ENCODE measurements at regions not wholly inside any gene's neighbourhood (a gene's known extent, or its start where the extent isn't known, plus 50 kb on each side); places are given as distances from the start of the nearest gene placed in this dataset.

DNA sequence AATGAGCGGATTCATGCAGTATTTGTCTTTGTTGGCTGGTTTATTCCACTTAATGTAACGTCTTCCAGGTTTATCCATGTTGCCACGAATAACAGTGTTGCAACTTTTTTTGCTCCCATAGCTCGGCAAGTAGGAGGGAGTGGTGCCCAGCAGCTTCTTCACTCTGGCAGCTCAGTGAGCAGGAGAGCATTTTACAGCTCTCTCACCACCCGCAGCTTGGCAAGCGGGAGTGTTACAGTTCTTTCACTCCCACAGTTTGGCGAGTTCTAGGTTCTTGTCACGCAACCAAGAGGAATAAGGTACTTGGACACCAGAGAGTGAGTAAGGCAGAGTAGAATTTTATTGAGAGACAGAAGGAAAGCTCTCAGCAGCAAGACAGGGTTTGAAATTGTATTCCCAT is 935.2 kb downstream of the TBL1XR1 start:
- TF ChIP-seq NRF1 (IDR thresholded peaks at IDR 0.05; ENCODE audit: low read depth, low read length) (no peak), MXI1 (IDR thresholded peaks at IDR 0.05; ENCODE audit: low read depth, low read length) (no peak), REST (IDR thresholded peaks at IDR 0.05; ENCODE audit: low read depth, low read length) (no peak), RFX5 (IDR thresholded peaks at IDR 0.05; ENCODE audit: low read length) (no peak), TAF1 (IDR thresholded peaks at IDR 0.05; ENCODE audit: borderline replicate concordance, low read depth, low read length) (no peak), RXRA (IDR thresholded peaks at IDR 0.05; ENCODE audit: borderline replicate concordance, low read depth) (no peak)

All from SK-N-SH (cell line).